MCF 10A (cell line): ENCODE measurements at regions not wholly inside any gene's neighbourhood (a gene's known extent, or its start where the extent isn't known, plus 50 kb on each side); places are given as distances from the start of the nearest gene placed in this dataset.

ENCODE experiments used
- BruUV-seq: library from RNA; stranded (reverse); fragments of 400-500 nt; replicated peaks from 2 replicates; lab custom pipeline; 2021; lab: Mats Ljungman, UMichigan
- CTCF ChIA-PET: fragments of 300-600 bp; sonication (Branson Sonifier 250); formaldehyde crosslinking; extraction: SDS; loops from one replicate; lab custom pipeline; 2021; ENCODE audit warnings: antibody characterized with exemption, inconsistent platforms; lab: Yijun Ruan, JAX
- POLR2A ChIA-PET: fragments of 300-600, 350-650 bp; sonication (Branson Sonifier 250); formaldehyde crosslinking; extraction: SDS; loops from one replicate; lab custom pipeline; 2020; ENCODE audit warnings: antibody characterized with exemption, inconsistent platforms; lab: Yijun Ruan, JAX
- DNase-seq: peaks from one replicate; pipeline ENCODE4 v3.0.0-alpha.2; 2018; ENCODE audit not compliant: unreplicated experiment
- H3K27ac Mint-ChIP-seq: one replicate; pipeline ENCODE4 v1.8.0; 2022; ENCODE audit warnings: mild to moderate bottlenecking, low read depth, mixed read lengths; ENCODE audit not compliant: unreplicated experiment
- H3K27me3 Mint-ChIP-seq: one replicate; pipeline ENCODE4 v1.8.0; 2022; ENCODE audit warnings: mixed read lengths; ENCODE audit not compliant: insufficient read depth, unreplicated experiment
- H3K36me3 Mint-ChIP-seq: one replicate; pipeline ENCODE4 v1.8.0; 2022; ENCODE audit warnings: mild to moderate bottlenecking, moderate library complexity, mixed read lengths; ENCODE audit not compliant: insufficient read depth, unreplicated experiment
- H3K4me1 Mint-ChIP-seq: one replicate; pipeline ENCODE4 v1.8.0; 2022; ENCODE audit warnings: mixed read lengths; ENCODE audit not compliant: insufficient read depth, unreplicated experiment
- H3K4me3 Mint-ChIP-seq: one replicate; pipeline ENCODE4 v1.8.0; 2022; ENCODE audit warnings: mild to moderate bottlenecking, moderate library complexity, mixed read lengths; ENCODE audit not compliant: unreplicated experiment
- H3K9me3 Mint-ChIP-seq: one replicate; pipeline ENCODE4 v1.8.0; 2022; ENCODE audit warnings: mixed read lengths; ENCODE audit not compliant: unreplicated experiment
- CTCF ChIP-seq: fragments of 200-600 bp; IDR thresholded peaks from one replicate; pipeline ENCODE4 v1.8.0; 2022; ENCODE audit warnings: antibody characterized with exemption, mild to moderate bottlenecking; ENCODE audit not compliant: unreplicated experiment
- intact Hi-C: fragments of 100-400 bp; cut with micrococcal nuclease; formaldehyde crosslinking; loops from 2 replicates; pipeline ENCODE4 v1.14.1; 2022

- Mint-ChIP-seq H3K4me1 (peaks cover 16% of the 10 kb centered on the region), H3K27ac (no peak overlapping the region), H3K27me3 (no peaks in the 10 kb centered on the region), H3K9me3 (no peaks in the 10 kb centered on the region), H3K36me3 (no peaks in the 10 kb centered on the region), H3K4me3 (no peak overlapping the region)
- intact Hi-C loops = no loop called here
- DNase-seq = no peak
- POLR2A ChIA-PET = no interaction called here
- no peak for TF ChIP-seq CTCF
- CTCF ChIA-PET = no interaction called here
- BruUV-seq = no TSS peak
Observed at GRCh38 chr2:157967856-157968255, 91.7 kb upstream of the ACVR1 start.

GRCh38 chr2:157959249-157959648 lies 83.1 kb upstream of the ACVR1 start:
- H3K4me3 Mint-ChIP-seq = no peak overlapping the region
- H3K4me1 Mint-ChIP-seq = no peaks in the 10 kb centered on the region
- DNase-seq = no peak
- H3K27ac Mint-ChIP-seq = no peak overlapping the region
- ChIA-PET CTCF (interaction anchor here (0.6 kb wide), 1 partner anchor 104 kb away, joined by 5 read pairs; no protein-coding TSS in a partner anchor), POLR2A (no interaction called here)
- H3K9me3 Mint-ChIP-seq = peaks cover 15% of the 10 kb centered on the region
- intact Hi-C loops = no loop called here
- H3K36me3 Mint-ChIP-seq = no peaks in the 10 kb centered on the region
- no peaks in the 10 kb centered on the region for H3K27me3 Mint-ChIP-seq
- BruUV-seq = no TSS peak
- no peak for TF ChIP-seq CTCF

- POLR2A ChIA-PET = no interaction called here
- no peak for TF ChIP-seq CTCF
- H3K36me3 Mint-ChIP-seq = no peaks in the 10 kb centered on the region
- H3K27ac Mint-ChIP-seq = no peak overlapping the region
- BruUV-seq = no TSS peak
- H3K4me1 Mint-ChIP-seq = no peaks in the 10 kb centered on the region
- CTCF ChIA-PET = interaction anchor here (0.6 kb wide), 1 partner anchor 54 kb away, joined by 3 read pairs; no protein-coding TSS in a partner anchor
- H3K9me3 Mint-ChIP-seq = peaks cover 15% of the 10 kb centered on the region
- H3K4me3 Mint-ChIP-seq = no peak overlapping the region
- no peaks in the 10 kb centered on the region for H3K27me3 Mint-ChIP-seq
- intact Hi-C loops = no loop called here
- DNase-seq = no peak
Observed at GRCh38 chr2:157957596-157957995, 81.5 kb upstream of the ACVR1 start.

- no peak for TF ChIP-seq CTCF
- Mint-ChIP-seq H3K27me3 (no peaks in the 10 kb centered on the region), H3K4me1 (no peaks in the 10 kb centered on the region), H3K27ac (no peak overlapping the region), H3K4me3 (no peak overlapping the region), H3K36me3 (no peaks in the 10 kb centered on the region), H3K9me3 (peaks cover 7% of the 10 kb centered on the region)
- BruUV-seq = no TSS peak
- POLR2A ChIA-PET = no interaction called here
- intact Hi-C loops = no loop called here
- DNase-seq = no peak
- CTCF ChIA-PET = no interaction called here
Observed at GRCh38 chr2:157952558-157952957, 76.4 kb upstream of the ACVR1 start.
